ENCODE measurements at regions not wholly inside any gene's neighbourhood (a gene's known extent, or its start where the extent isn't known, plus 50 kb on each side); places are given as distances from the start of the nearest gene placed in this dataset.

DNA sequence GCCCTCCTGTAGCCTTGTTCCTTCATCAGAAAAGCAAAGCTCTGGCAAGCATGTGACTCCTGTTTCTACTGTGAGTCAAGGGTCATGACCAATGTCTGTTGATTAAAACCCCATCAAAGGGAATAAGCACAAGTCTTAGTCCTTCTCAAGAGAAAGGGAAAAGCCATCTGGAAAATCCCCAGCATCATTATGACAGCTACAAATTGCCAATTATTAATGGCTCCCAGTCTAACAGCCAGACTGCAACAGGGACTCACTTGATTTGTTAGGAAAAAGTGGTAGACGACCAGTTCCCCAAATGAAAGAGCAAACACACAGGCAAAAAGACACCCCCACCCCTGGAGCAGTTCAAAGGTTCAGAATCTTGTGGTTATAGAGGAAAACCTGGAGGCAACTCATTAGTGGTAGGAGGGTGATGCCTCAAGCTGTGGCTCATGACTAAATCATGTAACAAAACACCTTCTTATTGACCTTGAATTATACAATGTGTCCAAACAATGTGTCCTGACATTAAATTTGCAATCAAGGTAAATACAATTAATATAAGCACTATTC is 315.7 kb downstream of the HNRNPD start:
- no peaks in the 10 kb centered on the region for H3K36me3 ChIP-seq
- H3K27ac ChIP-seq = no peak overlapping the region
- no peaks in the 10 kb centered on the region for H3K27me3 ChIP-seq
- TF ChIP-seq, protein P1, sequence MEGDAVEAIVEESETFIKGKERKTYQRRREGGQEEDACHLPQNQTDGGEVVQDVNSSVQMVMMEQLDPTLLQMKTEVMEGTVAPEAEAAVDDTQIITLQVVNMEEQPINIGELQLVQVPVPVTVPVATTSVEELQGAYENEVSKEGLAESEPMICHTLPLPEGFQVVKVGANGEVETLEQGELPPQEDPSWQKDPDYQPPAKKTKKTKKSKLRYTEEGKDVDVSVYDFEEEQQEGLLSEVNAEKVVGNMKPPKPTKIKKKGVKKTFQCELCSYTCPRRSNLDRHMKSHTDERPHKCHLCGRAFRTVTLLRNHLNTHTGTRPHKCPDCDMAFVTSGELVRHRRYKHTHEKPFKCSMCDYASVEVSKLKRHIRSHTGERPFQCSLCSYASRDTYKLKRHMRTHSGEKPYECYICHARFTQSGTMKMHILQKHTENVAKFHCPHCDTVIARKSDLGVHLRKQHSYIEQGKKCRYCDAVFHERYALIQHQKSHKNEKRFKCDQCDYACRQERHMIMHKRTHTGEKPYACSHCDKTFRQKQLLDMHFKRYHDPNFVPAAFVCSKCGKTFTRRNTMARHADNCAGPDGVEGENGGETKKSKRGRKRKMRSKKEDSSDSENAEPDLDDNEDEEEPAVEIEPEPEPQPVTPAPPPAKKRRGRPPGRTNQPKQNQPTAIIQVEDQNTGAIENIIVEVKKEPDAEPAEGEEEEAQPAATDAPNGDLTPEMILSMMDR (IDR thresholded peaks at IDR 0.05) = no peak
- H3K4me3 ChIP-seq = no peak overlapping the region
- no peaks in the 10 kb centered on the region for H3K4me1 ChIP-seq
- no peak for DNase-seq (ENCODE audit: low spot score)
- H3K9me3 ChIP-seq = no peaks in the 10 kb centered on the region

DNA sequence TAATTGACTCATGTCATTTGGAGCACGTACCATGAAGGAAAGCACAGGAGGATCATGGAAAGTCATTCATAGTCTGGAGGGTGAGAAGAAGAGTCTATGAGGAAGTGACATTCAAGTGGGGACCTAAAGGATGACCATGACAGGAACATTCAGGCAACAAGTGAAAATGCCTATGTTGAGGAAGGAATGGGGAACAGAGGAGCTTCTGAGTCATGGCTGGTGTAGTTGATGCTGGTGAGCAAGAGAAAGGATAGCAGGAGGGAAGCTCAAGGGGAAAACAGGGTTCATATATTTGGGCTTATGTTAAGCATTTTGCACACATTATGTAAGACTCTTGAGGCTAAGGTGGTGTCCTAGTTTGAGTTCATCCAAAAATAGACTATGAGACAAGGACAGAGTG is 318.6 kb downstream of the HNRNPD start:
- DNase-seq (ENCODE audit: low spot score) = no peak
- Histone ChIP-seq H3K27ac (no peak overlapping the region), H3K36me3 (no peaks in the 10 kb centered on the region), H3K9me3 (no peaks in the 10 kb centered on the region), H3K4me1 (no peaks in the 10 kb centered on the region), H3K27me3 (no peaks in the 10 kb centered on the region), H3K4me3 (no peak overlapping the region)
- TF ChIP-seq, protein P1 (IDR thresholded peaks at IDR 0.05) = no peak

DNA sequence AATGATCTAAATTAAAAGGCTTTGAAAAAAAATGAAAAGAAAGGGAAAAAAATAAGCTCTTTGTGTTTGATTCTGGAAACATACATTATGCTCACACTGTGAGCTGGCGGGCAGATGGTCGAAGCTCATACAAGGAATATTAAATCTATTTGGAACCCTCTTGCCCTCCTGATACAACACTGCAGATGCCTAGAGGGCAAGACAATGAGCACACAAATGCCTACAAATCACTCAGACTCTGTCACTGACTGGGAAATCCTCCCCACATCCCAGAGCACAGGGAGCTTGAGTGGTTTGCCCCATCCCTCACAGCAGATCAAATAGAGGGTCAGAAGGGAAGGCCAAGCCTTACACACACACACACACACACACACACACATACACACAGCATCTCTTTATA is 320.4 kb downstream of the HNRNPD start:
- Histone ChIP-seq H3K27ac (no peak overlapping the region), H3K4me3 (no peak overlapping the region), H3K4me1 (no peaks in the 10 kb centered on the region), H3K27me3 (no peaks in the 10 kb centered on the region), H3K36me3 (no peaks in the 10 kb centered on the region), H3K9me3 (no peaks in the 10 kb centered on the region)
- no peak for DNase-seq (ENCODE audit: low spot score)
- TF ChIP-seq, protein P1 (IDR thresholded peaks at IDR 0.05) = no peak

DNA sequence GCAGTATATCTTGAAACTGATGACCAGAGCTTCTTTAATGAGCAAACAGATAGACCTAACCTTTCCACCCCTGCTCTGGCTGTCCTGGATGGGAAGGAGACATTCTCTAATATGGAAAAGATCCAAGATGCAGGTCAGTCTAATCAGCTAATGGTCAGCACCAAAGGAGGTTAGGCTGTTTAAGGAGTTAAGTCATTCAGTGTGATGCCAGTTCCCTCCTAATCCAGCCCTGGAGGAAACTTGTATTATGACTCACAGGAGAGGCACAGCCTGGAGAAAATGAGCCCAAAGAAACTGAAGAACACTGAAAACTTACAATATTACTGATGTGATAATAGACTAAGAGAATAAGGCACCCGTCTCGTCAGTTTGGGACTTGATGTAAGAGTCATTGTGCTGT is 323.0 kb downstream of the HNRNPD start:
- no peak overlapping the region for H3K27ac ChIP-seq
- no peaks in the 10 kb centered on the region for H3K36me3 ChIP-seq
- TF ChIP-seq, protein P1 (IDR thresholded peaks at IDR 0.05) = no peak
- no peaks in the 10 kb centered on the region for H3K27me3 ChIP-seq
- H3K4me1 ChIP-seq = no peaks in the 10 kb centered on the region
- H3K4me3 ChIP-seq = no peak overlapping the region
- H3K9me3 ChIP-seq = no peaks in the 10 kb centered on the region
- no peak for DNase-seq (ENCODE audit: low spot score)

DNA sequence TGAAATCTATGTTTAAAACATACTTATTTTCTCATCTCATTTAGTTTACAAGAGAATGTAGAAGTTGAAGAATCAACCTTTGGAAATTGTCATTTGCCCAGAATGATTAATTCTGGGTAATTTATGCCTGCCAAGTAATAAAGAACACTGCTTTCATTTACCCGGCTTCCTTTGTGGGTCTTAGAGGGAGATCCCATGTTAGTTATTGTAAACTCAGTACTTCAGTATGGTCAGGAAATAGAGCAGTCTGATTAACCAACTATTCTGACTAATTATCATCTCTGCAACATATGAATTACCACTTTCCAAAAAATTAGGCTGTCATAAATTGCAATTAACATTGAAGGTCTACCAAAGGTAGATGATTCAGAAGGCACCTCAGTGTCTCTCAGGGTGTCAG is 324.5 kb downstream of the HNRNPD start:
- no peak overlapping the region for H3K4me3 ChIP-seq

More for the DNA sequence above, 324.5 kb downstream of the HNRNPD start:
- no peaks in the 10 kb centered on the region for H3K36me3 ChIP-seq
- no peaks in the 10 kb centered on the region for H3K4me1 ChIP-seq
- no peaks in the 10 kb centered on the region for H3K27me3 ChIP-seq
- no peak overlapping the region for H3K27ac ChIP-seq
- H3K9me3 ChIP-seq = no peaks in the 10 kb centered on the region
- no peak for DNase-seq (ENCODE audit: low spot score)
- TF ChIP-seq, protein P1 (IDR thresholded peaks at IDR 0.05) = no peak
